Keratinocyte (primary cell): ENCODE measurements at regions not wholly inside any gene's neighbourhood (a gene's known extent, or its start where the extent isn't known, plus 50 kb on each side); places are given as distances from the start of the nearest gene placed in this dataset.

Source experiments
- DNase-seq: peaks from one replicate; pipeline ENCODE4 v3.0.0-alpha.2; 2011; ENCODE audit warnings: low read depth, missing footprints, low spot score
- FAIRE-seq: peaks from 2 replicates; lab custom pipeline; 2011; peaks lifted over from hg19 to GRCh38; lab: Jason Lieb, UNC
- H2AFZ ChIP-seq: 2 replicates; pipeline ENCODE4 v1.6.0; 2012; ENCODE audit warnings: low read length, control low read depth, inconsistent platforms; ENCODE audit not compliant: control insufficient read depth
- H3K27ac ChIP-seq: 2 replicates; pipeline ENCODE4 v1.5.1; 2011; ENCODE audit warnings: low read length; ENCODE audit not compliant: control insufficient read depth, insufficient read depth
- H3K27me3 ChIP-seq: 3 replicates; pipeline ENCODE4 v1.6.0; 2011; ENCODE audit warnings: low read length; ENCODE audit not compliant: control insufficient read depth, insufficient read depth; ENCODE audit errors: extremely low read depth
- H3K36me3 ChIP-seq, 2 experiments: 2 replicates in 1 of 2; 3 replicates in 1 of 2; pipeline ENCODE4 v1.5.1; 2011; ENCODE audit warnings: low read length in 2 of 2, mild to moderate bottlenecking in 1 of 2; ENCODE audit not compliant: control insufficient read depth in 2 of 2, insufficient read depth in 2 of 2; ENCODE audit errors: extremely low read depth in 1 of 2
- H3K4me1 ChIP-seq: 3 replicates; pipeline ENCODE4 v1.5.1; 2011; ENCODE audit warnings: low read length; ENCODE audit not compliant: control insufficient read depth, insufficient read depth; ENCODE audit errors: extremely low read depth
- H3K4me2 ChIP-seq: 3 replicates; pipeline ENCODE4 v1.6.0; 2011; ENCODE audit warnings: low read depth, low read length; ENCODE audit not compliant: control insufficient read depth, insufficient read depth; ENCODE audit errors: extremely low read depth
- H3K4me3 ChIP-seq, 3 experiments: fragments of 200-600 bp in 1 of 3; sonication (generic) in 1 of 3; 2 replicates in 2 of 3; 3 replicates in 1 of 3; pipeline ENCODE4 v1.5.1; 2011 to 2016; ENCODE audit warnings: low read length in 3 of 3, mild to moderate bottlenecking in 3 of 3, control low read depth in 2 of 3, inconsistent platforms in 1 of 3, low read depth in 1 of 3, mixed read lengths in 1 of 3, mixed run types in 1 of 3, moderate library complexity in 1 of 3; ENCODE audit not compliant: control insufficient read depth in 2 of 3, insufficient read depth in 2 of 3; ENCODE audit errors: extremely low read depth in 1 of 3
- H3K79me2 ChIP-seq: 2 replicates; pipeline ENCODE4 v1.6.0; 2012; ENCODE audit warnings: low read length; ENCODE audit not compliant: control insufficient read depth, insufficient read depth
- H3K9ac ChIP-seq: 3 replicates; pipeline ENCODE4 v1.6.0; 2011; ENCODE audit warnings: low read length; ENCODE audit not compliant: control insufficient read depth, insufficient read depth; ENCODE audit errors: extremely low read depth
- H3K9me1 ChIP-seq: 3 replicates; pipeline ENCODE4 v1.6.0; 2011; ENCODE audit warnings: low read length; ENCODE audit not compliant: control insufficient read depth, insufficient read depth; ENCODE audit errors: extremely low read depth
- H3K9me3 ChIP-seq: 2 replicates; pipeline ENCODE4 v1.5.1; 2012; ENCODE audit warnings: low read depth, low read length; ENCODE audit not compliant: control insufficient read depth
- H4K20me1 ChIP-seq: 3 replicates; pipeline ENCODE4 v1.6.0; 2011; ENCODE audit warnings: low read length; ENCODE audit not compliant: control insufficient read depth, insufficient read depth; ENCODE audit errors: extremely low read depth
- CTCF ChIP-seq, 3 experiments: IDR thresholded peaks in 1 of 3; conservative IDR thresholded peaks in 1 of 3; optimal IDR thresholded peaks in 1 of 3; 2 replicates in 2 of 3; 3 replicates in 1 of 3; pipeline versions ENCODE3 to v1.5.1; 2011; ENCODE audit warnings: low read length in 3 of 3, mild to moderate bottlenecking in 3 of 3, moderate library complexity in 2 of 3, control low read depth in 1 of 3, inconsistent platforms in 1 of 3; ENCODE audit not compliant: insufficient read depth in 2 of 3; ENCODE audit errors: extremely low read depth in 1 of 3
- EZH2 ChIP-seq: IDR thresholded peaks from one replicate; pipeline ENCODE4 v1.6.1; 2012; ENCODE audit warnings: inconsistent platforms, mild to moderate bottlenecking, low read length, moderate library complexity
- dilution Hi-C: fragments of 300-500 bp; cut with MboI; formaldehyde crosslinking; loops from one replicate; pipeline ENCODE4 v1.7.0; 2020; ENCODE audit warnings: low sequenced_read_pairs; ENCODE audit not compliant: extremely low pct_ligation_motif_present

DNA sequence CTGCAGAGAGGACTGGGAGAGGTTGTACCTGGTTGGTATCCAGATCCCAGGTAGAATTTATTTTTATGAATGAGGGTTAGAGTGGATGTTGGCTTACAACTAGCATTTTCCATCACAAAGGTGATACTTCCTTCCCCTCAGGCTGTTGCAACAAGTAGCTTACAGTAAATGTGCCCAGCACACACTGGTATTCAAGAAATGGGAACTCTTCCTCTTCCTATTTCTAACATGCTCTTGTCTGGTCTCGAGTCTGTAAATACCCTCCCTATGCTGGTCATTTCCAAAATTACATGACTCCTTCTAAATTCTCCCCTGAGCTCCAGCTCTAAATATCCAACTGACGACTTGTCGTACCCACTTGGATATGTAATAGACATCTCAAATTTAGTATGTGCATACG, 90.1 kb upstream of the FOXC1 start:
- TF ChIP-seq EZH2 (no peak), CTCF (optimal IDR thresholded peaks at IDR 0.05 in 1 of 3, IDR thresholded peaks at IDR 0.05 in 1 of 3, conservative IDR thresholded peaks at IDR 0.05 in 1 of 3; ENCODE audit: extremely low read depth in 1 of 3, insufficient read depth in 2 of 3, low read length in 3 of 3) (no peak)
- dilution Hi-C loops, result no loop called here
- DNase-seq (no peak), FAIRE-seq (no peak)
- peaks cover 4% of the 10 kb centered on the region for H3K4me1 ChIP-seq
- no peaks in the 10 kb centered on the region for H3K79me2 ChIP-seq
- H3K36me3 ChIP-seq, result no peaks in the 10 kb centered on the region
- no peak overlapping the region for H3K4me3 ChIP-seq
- no peak overlapping the region for H3K9ac ChIP-seq
- no peaks in the 10 kb centered on the region for H4K20me1 ChIP-seq
- H3K9me1 ChIP-seq, result no peaks in the 10 kb centered on the region
- peaks cover 20% of the 10 kb centered on the region for H3K27me3 ChIP-seq
- H3K27ac ChIP-seq, result no peak overlapping the region
- H3K9me3 ChIP-seq, result no peaks in the 10 kb centered on the region
- H2AFZ ChIP-seq, result no peak overlapping the region
- no peak overlapping the region for H3K4me2 ChIP-seq

DNA sequence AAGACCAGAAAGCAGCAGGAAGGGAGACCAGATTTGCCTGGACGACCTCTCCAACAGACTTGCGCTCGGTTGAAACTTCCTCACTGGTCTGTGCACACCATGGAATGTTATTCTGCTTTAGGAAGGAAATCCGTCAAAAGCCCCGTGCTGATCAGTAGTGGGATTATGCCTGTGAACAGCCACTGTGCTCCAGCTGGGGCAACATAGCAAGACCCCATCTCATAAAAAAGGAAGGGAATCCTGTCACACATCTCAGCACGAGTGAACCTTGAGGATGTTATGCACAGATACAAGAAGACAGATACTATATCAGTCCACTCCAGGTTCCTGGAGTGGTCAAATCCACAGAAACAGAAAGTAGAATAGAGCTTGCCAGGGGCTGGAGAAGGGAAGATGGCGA, 86.9 kb upstream of the FOXC1 start:
- TF ChIP-seq EZH2 (no peak), CTCF (optimal IDR thresholded peaks at IDR 0.05 in 1 of 3, IDR thresholded peaks at IDR 0.05 in 1 of 3, conservative IDR thresholded peaks at IDR 0.05 in 1 of 3; ENCODE audit: extremely low read depth in 1 of 3, insufficient read depth in 2 of 3, low read length in 3 of 3) (no peak)
- Histone ChIP-seq H3K27me3 (peaks cover 16% of the 10 kb centered on the region), H3K9me3 (no peaks in the 10 kb centered on the region), H3K4me2 (no peak overlapping the region), H3K9me1 (no peaks in the 10 kb centered on the region), H2AFZ (no peak overlapping the region), H3K79me2 (no peaks in the 10 kb centered on the region), H3K4me3 (no peak overlapping the region), H3K4me1 (peaks cover 9% of the 10 kb centered on the region), H3K36me3 (no peaks in the 10 kb centered on the region), H3K9ac (no peak overlapping the region), H3K27ac (no peak overlapping the region), H4K20me1 (no peaks in the 10 kb centered on the region)
- FAIRE-seq, result no peak
- no peak for DNase-seq
- dilution Hi-C loops, result no loop called here
